GM06990 (cell line): ENCODE measurements at regions not wholly inside any gene's neighbourhood (a gene's known extent, or its start where the extent isn't known, plus 50 kb on each side); places are given as distances from the start of the nearest gene placed in this dataset.

Experiments
- DNase-seq: peaks from one replicate; pipeline ENCODE4 v3.0.0-alpha.2; 2011; ENCODE audit not compliant: insufficient read length; ENCODE audit errors: extremely low read depth
- H3K27me3 ChIP-seq: replicated peaks from 2 replicates; pipeline ENCODE4 v1.6.0; 2011; ENCODE audit warnings: low read length; ENCODE audit not compliant: control insufficient read depth, insufficient read depth
- H3K36me3 ChIP-seq: 2 replicates; pipeline ENCODE4 v1.5.1; 2011; ENCODE audit warnings: low read length; ENCODE audit not compliant: control insufficient read depth, insufficient read depth
- H3K4me3 ChIP-seq: replicated peaks from 2 replicates; pipeline ENCODE4 v1.5.1; 2011; ENCODE audit warnings: low read depth, mild to moderate bottlenecking, control low read depth, low read length
- TF ChIP-seq, protein P1 (sequence below): IDR thresholded peaks from 2 replicates; pipeline ENCODE4 v1.5.1; 2011; ENCODE audit warnings: low read length, control low read depth, mild to moderate bottlenecking, inconsistent platforms; ENCODE audit not compliant: insufficient read depth, poor library complexity, severe bottlenecking

DNA sequence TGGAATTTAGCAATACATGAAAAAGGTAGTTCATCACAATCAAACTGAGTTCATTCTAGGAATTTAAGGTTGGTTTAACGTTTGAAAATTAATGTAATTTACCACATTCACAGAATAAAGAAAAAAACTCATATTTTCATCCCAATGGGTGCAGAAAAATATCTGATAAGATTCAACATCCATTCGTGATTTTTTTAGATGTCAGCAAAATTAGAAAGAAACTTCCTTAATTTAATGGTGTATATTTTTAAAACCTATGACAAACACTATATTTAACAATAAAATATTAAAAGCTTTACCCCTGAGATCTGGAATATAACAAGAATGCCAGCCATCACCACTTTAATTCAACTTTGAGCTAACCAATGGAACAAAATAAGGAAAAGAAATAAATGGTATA, 208.7 kb upstream of the CHAC2 start:
- DNase-seq: no peak
- Histone ChIP-seq H3K4me3 (no peak overlapping the region), H3K36me3 (no peaks in the 10 kb centered on the region), H3K27me3 (no peaks in the 10 kb centered on the region)
- TF ChIP-seq, protein P1, sequence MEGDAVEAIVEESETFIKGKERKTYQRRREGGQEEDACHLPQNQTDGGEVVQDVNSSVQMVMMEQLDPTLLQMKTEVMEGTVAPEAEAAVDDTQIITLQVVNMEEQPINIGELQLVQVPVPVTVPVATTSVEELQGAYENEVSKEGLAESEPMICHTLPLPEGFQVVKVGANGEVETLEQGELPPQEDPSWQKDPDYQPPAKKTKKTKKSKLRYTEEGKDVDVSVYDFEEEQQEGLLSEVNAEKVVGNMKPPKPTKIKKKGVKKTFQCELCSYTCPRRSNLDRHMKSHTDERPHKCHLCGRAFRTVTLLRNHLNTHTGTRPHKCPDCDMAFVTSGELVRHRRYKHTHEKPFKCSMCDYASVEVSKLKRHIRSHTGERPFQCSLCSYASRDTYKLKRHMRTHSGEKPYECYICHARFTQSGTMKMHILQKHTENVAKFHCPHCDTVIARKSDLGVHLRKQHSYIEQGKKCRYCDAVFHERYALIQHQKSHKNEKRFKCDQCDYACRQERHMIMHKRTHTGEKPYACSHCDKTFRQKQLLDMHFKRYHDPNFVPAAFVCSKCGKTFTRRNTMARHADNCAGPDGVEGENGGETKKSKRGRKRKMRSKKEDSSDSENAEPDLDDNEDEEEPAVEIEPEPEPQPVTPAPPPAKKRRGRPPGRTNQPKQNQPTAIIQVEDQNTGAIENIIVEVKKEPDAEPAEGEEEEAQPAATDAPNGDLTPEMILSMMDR: no peak

GRCh38 chr2:53549497-53549896, 218.1 kb upstream of the CHAC2 start:
- Histone ChIP-seq H3K27me3 (no peaks in the 10 kb centered on the region), H3K4me3 (no peak overlapping the region), H3K36me3 (no peaks in the 10 kb centered on the region)
- no peak for DNase-seq
- TF ChIP-seq, protein P1: no peak

DNA sequence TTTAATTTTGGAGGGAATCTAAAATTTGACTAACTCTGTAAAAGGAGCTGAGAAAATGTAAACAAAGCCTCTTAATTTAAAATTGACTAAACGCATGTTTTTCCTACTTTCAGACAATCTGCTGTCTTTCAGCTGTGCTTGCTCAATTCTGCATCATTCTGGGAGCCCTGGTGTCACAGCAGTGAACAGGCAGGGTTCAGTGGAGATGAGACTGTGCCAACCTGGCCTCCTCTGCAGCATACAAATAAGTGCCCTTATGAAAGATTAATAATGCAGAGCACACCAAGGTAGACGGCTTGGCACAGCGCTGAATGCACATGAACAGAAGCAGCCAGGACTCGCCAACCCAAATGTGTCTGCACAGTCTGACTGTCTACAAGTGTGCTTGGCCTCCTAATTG, 222.0 kb upstream of the CHAC2 start:
- H3K36me3 ChIP-seq: no peaks in the 10 kb centered on the region
- TF ChIP-seq, protein P1: no peak
- H3K4me3 ChIP-seq: no peak overlapping the region
- no peaks in the 10 kb centered on the region for H3K27me3 ChIP-seq
- no peak for DNase-seq

- Histone ChIP-seq H3K27me3 (no peaks in the 10 kb centered on the region), H3K4me3 (no peak overlapping the region), H3K36me3 (no peaks in the 10 kb centered on the region)
- TF ChIP-seq, protein P1: no peak
- DNase-seq: no peak
These were observed 222.6 kb upstream of the CHAC2 start for GRCh38 chr2:53544871-53545558.

DNA sequence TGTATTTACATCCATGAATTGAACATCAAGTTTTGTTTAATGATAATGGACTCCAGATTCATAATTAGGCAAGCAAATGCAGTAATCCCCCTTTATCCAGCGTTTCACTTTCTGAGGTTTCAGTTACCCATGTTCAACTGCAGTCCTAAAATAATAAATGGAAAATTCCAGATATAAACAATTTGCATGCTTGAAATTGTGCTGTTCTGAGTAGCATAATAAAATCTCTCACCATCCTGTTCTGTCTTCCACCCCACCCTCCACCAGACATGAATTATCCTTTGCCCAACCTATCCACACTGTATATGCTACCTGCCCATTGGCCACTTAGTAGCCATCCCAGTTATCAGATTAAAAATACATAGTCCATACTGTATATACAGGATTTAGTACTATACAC, 224.5 kb upstream of the CHAC2 start:
- no peak for DNase-seq
- Histone ChIP-seq H3K36me3 (no peaks in the 10 kb centered on the region), H3K4me3 (no peak overlapping the region), H3K27me3 (no peaks in the 10 kb centered on the region)
- TF ChIP-seq, protein P1: no peak
